Nucleus accumbens (tissue), 56 donors: ENCODE measurements at regions not wholly inside any gene's neighbourhood (a gene's known extent, or its start where the extent isn't known, plus 50 kb on each side); places are given as distances from the start of the nearest gene placed in this dataset.

Experiments
- DNase-seq, 56 donors: peaks; one replicate each; lab custom pipeline; 2025; lab: John Stamatoyannopoulos, UW

DNA sequence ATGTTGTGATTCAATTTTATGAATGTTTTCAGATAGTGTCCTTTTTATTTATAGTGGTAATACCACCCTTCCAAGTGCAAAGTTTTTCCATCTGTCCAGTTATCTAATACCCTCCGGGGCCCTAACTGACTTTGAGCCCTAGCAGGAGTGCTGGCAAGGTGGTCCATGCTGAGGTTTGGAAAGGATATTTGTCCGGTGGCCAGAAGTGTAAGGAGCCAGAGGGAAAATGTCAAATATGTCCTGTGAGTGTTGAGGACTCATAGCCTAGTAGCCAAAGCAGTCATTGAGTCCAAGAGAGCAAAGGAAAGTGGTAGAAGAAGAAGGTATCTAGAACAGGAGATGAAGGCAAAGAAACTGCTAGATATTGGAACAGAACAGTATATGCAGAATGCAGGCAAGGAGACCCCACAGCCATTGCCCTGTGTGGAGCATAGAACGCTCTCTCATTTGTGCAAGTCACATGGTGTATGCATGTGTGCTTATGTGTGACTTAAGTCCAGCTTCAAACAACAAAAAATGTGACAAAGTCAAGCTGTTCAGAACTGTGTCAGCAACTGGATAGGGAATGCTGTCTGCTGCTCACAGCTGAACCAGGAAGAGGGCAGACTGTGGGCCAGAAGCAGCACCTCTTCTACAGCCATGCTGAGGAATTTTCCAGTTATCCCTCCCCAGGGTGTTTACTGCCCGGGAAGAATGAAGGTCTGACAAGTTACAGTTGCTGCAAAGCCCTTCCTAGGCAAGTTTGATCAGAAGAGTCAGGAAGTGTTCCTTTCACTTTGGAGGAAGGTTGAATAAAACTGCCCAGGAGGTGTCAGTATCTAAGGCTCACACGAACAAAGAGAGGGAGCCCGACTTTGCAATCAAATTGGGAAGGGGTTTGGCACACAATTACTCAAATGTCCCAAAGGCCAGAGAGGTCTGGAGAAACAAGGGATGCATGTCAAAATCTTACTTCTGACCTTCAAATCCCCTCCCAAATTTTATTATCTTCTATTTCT is 463.3 kb upstream of the DMAC1 start:
- no peak for DNase-seq

DNA sequence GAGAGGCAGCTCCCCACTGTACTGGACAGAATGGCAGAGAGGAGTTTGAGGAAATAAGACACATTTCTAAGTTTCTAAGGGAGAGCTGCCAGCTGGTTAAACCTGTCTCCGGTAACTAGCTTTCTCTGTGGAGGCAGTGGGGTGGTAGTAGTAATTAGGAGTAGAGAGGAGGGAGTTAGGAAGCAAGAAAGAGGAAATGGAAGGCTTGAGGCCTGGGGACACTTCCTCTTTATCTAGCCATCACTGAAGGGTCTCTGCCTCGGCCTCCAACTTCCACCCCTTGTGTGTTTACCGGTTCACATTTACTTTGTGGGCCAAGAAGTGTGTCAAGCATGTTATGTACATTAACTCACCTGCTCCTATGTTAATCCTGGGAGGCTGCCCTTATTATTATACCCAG is 462.2 kb upstream of the DMAC1 start:
- no peak for DNase-seq

DNA sequence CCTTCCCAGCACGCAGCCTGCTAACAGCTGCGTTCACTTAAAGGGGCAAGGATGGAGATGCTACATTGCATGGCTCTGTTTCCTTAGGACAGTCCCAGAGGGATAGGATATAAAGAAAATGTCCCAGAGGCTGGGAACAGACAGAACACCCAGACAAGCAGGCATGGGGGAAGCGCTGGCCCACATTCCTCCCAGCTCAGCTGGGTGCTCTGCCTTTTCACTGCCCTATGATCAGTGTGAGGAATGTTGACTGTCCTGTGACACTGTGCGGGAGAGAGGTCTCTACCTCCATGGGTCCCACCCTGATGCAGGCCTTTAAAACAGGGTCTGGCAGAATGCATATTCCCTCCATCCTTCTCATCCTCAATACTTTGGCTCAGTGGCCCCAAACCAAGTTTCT is 459.4 kb upstream of the DMAC1 start:
- no peak for DNase-seq

DNA sequence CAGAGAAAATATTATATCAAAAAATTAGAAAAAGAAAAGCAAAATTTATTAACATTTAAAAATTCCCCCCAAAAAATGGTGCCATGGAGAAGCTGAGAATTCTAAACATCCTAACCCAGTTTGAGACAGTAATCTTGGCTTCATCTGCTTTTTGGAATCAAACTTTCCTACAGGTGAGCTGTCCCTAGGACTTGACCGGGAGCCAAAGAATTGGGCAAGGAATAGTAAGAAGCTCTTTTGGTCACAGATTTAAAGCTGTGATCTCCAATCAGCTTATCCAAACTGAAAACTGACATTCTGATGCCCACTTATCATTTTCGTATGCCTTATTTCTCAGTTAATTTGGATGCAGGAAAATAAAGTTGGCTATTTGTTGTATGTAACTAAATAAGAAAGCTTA is 457.3 kb upstream of the DMAC1 start:
- no peak for DNase-seq

DNA sequence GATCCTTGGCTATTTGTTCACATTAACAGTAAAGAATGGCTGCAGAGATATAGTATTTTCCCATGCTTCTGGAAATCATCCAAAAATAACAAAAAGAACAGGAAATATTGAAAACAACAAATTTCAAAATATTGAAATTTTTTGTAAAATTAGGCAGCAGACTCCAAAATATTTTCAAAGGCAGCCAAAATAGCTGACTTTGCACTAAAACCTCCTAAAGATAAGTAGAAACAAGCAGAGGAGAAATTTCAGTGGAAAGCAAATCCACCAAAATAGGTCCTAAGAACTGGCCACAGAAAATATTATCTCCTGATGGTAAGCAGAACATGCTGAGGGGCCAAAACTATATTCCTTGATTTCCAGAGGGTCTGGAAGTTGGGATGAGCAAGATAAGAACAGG is 456.3 kb upstream of the DMAC1 start:
- DNase-seq = no peak

DNA sequence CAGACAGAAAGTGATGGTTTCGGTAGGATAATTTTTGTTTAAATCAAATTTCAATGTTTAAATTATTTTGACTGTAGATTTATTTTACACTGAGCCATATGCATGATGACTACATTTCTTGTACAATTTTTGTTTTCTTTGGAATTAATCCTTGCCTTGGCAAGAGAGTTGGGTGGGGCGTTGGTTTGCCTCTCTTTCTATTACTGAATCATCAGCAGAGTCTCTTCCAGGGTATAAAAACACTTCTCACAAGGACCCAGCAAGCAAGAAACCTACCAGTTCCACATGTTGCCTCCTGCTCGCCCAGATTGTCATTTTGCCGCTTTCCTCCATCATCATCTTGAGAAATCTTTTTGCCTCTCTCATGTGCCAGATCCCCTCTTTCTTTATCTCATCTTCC is 455.0 kb upstream of the DMAC1 start:
- DNase-seq = no peak

- DNase-seq = no peak
Observed at GRCh38 chr9:8252445-8252844, 452.9 kb upstream of the DMAC1 start.

- no peak for DNase-seq
Observed at GRCh38 chr9:8251566-8251965, 452.0 kb upstream of the DMAC1 start.

DNA sequence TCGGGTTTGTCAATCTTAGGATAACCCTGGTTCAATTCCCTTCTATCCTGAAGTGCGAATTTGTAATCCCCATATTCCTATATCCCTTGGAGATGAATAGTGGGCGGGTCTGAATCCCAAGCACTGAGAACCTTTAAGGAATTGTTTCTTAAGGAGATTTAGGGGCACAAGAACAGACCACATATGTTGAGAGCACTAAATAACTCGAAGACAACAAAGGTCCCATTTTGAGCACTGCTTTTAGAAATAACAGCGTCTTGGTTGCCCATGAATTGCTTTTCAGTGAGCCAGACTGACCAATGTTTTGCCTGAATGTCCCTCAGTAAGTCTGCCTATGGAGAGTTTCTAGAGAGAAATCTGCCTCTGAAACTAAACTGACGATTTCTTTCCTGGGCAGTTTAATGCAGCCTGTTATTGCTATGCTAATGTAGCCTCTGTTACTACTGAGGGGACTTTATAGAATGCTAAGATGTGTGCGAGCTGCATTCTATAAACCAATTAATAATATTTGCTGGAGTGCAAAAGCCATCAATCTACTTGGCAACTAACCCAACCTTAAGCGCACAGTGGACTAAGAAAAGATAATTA is 445.0 kb upstream of the DMAC1 start:
- no peak for DNase-seq

- no peak for DNase-seq
Observed at GRCh38 chr9:8241201-8241600, 441.6 kb upstream of the DMAC1 start.

GRCh38 chr9:8237096-8237495 is 437.5 kb upstream of the DMAC1 start:
- no peak for DNase-seq

GRCh38 chr9:8235489-8235888 is 435.9 kb upstream of the DMAC1 start:
- no peak for DNase-seq

GRCh38 chr9:8234316-8234715 is 434.7 kb upstream of the DMAC1 start:
- no peak for DNase-seq

DNA sequence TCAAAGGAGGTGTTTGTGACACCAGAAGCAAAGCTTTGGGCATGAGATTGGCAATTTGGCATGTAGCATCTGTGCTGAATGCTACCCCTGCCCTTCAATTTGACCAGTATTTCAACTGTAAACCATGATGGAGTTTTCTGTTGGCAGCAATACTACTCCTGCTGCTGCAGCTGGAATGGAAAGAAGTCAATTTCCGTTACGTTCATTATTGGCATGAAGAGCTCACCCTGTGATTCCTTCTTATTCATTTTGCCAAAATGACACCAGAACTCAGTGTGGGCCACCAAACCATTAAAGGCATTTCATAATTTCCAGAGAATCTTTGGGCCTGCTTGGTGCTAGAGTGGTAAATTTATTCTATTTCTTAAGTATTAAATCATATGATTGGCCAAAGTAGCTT is 433.1 kb upstream of the DMAC1 start:
- DNase-seq = no peak

DNA sequence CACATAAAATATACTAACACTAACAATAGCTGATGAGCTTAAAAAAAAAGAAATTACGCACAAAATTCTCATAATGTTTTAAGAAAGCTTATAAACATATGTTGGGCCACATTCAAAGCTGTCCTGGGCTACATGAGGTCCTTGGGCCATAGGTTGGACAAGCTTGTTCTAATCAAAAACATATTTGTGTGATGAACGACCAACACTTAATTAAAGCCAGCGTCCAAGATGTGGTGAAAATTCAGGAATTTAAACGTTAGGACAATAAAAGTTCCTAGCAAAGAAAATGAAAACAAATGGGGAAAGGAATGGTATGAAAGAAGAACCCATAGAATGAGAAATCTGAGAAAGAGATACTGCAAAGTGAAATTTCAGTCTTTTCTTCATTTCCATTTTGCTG is 429.6 kb upstream of the DMAC1 start:
- DNase-seq = no peak

DNA sequence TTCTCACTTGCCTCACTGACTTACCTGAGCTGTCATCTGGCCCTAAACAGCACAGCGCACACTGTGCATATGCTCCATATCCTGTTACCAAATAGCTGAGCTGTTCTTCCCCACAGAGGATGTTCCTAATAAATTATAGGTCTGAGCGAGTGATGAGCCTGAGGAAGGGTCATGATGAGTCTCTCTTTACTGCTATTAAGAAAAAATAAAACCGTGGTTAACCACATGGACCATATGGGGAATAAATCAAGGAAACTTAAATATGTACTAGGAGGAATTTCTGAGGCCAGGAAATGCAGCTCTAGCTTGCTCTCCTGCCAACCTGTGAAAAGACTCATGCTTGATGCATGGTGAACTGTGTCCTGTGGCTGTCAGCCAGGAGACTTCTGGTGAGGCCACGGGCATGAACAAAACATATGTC is 424.8 kb upstream of the DMAC1 start:
- no peak for DNase-seq

DNA sequence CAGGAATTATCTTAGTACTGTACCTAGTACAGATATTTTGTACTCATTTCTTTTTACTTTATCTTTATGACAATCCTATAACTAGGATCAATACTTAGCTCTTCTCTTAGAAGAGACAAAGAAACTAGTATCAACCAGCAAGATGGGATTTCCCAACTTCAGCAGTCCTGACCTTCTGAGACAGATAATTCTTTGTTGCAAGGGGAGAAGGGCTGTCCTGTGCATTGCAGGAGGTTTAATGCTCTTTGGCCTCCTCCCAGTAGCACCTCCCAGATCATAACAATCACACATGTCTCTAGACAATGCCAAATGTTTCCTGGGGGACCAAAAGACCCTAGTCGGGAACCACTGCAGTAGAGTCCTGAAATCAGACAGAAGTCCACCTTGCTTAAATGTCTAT is 424.3 kb upstream of the DMAC1 start:
- DNase-seq = no peak

GRCh38 chr9:8221462-8221861 is 421.9 kb upstream of the DMAC1 start:
- DNase-seq = no peak

GRCh38 chr9:8208465-8208864 is 408.9 kb upstream of the DMAC1 start:
- DNase-seq = no peak

DNA sequence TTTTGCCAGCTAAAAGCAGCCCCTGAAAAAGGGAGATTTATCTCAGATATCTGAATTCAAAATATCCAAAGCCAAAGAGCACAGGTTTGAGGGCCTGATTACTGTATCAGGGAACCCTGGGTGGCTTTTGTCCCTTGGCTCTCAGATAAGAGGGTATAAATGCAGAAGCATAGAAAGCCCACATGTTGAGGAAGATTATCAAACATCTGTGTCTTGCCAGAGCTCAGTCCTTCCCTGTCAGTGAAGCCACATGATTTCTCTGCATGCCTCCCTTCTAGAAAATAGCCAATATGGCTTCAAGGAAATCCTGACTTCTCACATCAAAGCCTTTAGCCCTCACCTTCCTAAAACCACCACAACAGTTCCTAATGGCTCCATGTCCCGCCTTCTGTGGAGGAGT is 408.0 kb upstream of the DMAC1 start:
- no peak for DNase-seq

DNA sequence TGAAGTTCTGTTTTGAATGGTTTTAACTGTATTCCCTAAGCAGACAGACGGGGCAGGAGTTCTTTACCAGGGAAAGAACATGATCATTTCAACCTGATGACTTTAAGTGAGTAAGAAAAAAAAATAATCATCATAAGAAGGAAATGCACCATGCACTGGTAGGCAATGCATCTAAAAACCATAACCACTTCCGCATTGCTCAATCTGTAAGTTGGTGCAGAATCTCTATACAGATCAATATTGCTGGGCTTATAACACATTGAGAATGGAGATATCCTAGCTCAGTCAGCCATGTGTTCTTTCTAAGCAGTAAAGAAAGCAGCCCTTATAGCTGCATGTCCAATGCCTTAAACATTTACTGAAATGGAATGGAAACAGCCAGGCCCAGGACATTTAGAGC is 407.1 kb upstream of the DMAC1 start:
- DNase-seq = no peak

DNA sequence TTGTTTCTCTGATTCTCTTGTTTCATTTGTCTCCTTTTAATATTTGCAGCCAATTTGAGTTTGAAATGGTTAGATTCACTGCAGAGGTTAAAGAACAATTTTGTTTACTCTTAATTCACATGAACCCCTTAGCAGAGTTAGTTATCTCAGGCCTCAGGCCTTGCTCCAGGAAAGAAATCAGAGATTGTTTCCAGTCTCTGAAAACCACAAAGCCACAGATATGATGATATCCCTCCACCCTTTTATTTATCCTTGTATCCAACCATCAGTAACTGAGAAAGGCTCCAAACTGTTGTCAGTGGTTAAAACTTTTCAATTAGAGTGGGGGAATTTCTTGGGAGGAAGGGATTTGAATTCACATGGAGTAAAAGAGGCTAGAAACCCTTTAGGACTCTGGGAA is 406.0 kb upstream of the DMAC1 start:
- no peak for DNase-seq
